Mammary epithelial cell (primary cell): ENCODE measurements at regions not wholly inside any gene's neighbourhood (a gene's known extent, or its start where the extent isn't known, plus 50 kb on each side); places are given as distances from the start of the nearest gene placed in this dataset.

Experiments
- EZH2 ChIP-seq: IDR thresholded peaks from 2 replicates; pipeline ENCODE4 v1.6.1; 2012; ENCODE audit warnings: low read length, inconsistent platforms, borderline replicate concordance
- TF ChIP-seq, protein P1 (sequence below), 2 donors: IDR thresholded peaks in 1 of 2; conservative IDR thresholded peaks in 1 of 2; 2 replicates each; pipeline ENCODE4 v1.5.1; 2011 to 2012; ENCODE audit warnings: inconsistent platforms in 2 of 2, low read length in 2 of 2, mild to moderate bottlenecking in 2 of 2, control low read depth in 1 of 2, low read depth in 1 of 2; ENCODE audit not compliant: insufficient read depth in 1 of 2; ENCODE audit errors: extremely low read depth in 1 of 2

DNA sequence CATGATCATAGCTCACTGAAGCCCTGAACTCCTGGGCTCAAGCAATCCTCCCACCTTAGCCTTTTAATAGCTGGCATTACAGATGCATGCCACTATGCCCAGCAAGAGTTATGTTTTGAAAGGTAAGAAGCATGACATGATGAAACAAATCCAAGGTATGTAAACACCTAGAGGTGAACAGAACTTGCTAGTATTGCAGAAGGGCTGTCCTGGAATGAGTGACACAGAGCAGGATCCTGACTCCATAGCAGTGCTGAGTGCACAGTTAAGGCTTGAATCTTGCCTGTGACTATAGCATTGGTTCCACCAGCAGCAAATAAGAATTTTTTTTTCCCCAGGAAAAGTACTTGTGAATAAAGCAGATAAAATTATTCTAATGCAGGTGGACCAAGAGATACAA, 309.5 kb downstream of the PIK3C3 start:
- TF ChIP-seq, protein P1, sequence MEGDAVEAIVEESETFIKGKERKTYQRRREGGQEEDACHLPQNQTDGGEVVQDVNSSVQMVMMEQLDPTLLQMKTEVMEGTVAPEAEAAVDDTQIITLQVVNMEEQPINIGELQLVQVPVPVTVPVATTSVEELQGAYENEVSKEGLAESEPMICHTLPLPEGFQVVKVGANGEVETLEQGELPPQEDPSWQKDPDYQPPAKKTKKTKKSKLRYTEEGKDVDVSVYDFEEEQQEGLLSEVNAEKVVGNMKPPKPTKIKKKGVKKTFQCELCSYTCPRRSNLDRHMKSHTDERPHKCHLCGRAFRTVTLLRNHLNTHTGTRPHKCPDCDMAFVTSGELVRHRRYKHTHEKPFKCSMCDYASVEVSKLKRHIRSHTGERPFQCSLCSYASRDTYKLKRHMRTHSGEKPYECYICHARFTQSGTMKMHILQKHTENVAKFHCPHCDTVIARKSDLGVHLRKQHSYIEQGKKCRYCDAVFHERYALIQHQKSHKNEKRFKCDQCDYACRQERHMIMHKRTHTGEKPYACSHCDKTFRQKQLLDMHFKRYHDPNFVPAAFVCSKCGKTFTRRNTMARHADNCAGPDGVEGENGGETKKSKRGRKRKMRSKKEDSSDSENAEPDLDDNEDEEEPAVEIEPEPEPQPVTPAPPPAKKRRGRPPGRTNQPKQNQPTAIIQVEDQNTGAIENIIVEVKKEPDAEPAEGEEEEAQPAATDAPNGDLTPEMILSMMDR (conservative IDR thresholded peaks at IDR 0.05 in 1 of 2, IDR thresholded peaks at IDR 0.05 in 1 of 2; ENCODE audit: extremely low read depth in 1 of 2, insufficient read depth in 1 of 2, low read depth in 1 of 2, low read length in 2 of 2), result no peak
- TF ChIP-seq EZH2, result no peak
